ENCODE measurements at regions not wholly inside any gene's neighbourhood (a gene's known extent, or its start where the extent isn't known, plus 50 kb on each side); places are given as distances from the start of the nearest gene placed in this dataset.
A peak's percentile ranks its signal among the peaks of the same experiment; 100 is the strongest.
"Not testable (repeated sequence)": the region's sequence is repeated elsewhere in the genome, so short reads cannot be mapped to it uniquely, and the experiment has no call there.

DNA sequence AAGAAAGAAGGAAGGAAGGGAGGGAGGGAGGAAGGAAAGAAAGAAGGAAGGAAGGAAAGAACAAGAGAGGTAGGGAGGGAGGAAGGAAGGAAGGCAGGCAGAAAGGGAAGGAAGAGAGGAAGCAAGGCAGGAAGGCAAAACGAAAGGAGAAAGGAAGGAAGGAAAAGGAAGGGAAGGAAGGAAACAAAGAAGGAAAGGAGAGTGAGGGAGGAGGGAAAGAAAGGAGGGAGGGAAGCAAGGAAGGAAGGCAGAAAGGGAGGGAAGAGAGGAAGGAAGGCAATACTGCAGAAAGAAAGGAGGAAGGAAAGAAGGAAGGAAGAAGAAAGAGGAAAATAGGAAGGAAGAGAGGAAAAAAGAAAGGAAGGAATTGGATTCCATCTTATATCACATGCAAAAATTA is 1303.1 kb upstream of the TMEM132C start:
- H3K4me3 ChIP-seq (ENCODE audit: low read length): no peak overlapping the region
- no peak for DNase-seq (ENCODE audit: low read depth, low spot score)

DNA sequence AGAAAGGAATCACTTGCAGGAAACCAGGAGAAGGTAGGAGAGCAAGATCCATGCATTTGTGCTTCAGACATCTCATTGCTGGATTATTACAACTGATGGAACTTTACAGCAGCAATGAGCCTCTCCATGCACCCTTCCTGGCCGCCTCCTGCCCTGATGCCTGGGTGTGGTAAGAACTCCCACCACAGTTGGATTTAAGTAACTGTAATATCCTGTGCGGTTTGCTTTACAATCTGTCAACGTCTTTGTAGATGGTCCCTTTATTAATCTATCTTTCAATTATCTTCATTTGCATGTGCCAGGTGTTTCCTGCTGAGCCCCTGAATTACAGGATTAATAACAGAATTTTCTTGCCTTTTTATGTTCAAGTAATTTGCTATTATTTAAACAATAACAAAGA is 1300.5 kb upstream of the TMEM132C start:
- peak; percentile 84 for DNase-seq (ENCODE audit: low read depth, low spot score)
- peak overlapping the region; percentile 26 for H3K4me3 ChIP-seq (ENCODE audit: low read length)

GRCh38 chr12:126967152-126967551 is 1299.8 kb upstream of the TMEM132C start:
- DNase-seq (ENCODE audit: low read depth, low spot score): peak; percentile 62
- peak overlapping the region; percentile 26 for H3K4me3 ChIP-seq (ENCODE audit: low read length)

GRCh38 chr12:126974779-126975178 is 1292.2 kb upstream of the TMEM132C start:
- no peak for DNase-seq (ENCODE audit: low read depth, low spot score)
- no peak overlapping the region for H3K4me3 ChIP-seq (ENCODE audit: low read length)

DNA sequence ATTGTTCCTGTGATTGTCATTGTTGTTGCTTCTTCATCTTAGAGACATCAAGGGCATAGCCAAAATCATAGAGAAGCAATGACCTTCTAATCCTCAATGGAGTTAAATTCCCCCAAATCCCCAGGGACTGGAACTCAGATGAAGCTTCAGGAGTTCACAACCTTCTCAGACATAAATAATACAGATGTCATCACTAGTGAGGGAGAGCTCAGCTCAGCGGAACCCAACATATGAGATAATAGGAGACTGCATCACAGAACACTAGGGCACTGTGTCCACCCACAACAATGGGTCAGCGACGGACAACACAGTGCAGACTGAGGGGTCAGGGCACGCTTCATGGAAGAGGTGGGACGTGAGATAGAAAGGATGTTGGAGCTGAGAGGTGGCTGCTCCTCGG is 1290.4 kb upstream of the TMEM132C start:
- DNase-seq (ENCODE audit: low read depth, low spot score): no peak
- H3K4me3 ChIP-seq (ENCODE audit: low read length): no peak overlapping the region

- H3K4me3 ChIP-seq (ENCODE audit: low read length); DNase-seq (ENCODE audit: low read depth, low spot score): not testable (repeated sequence)
Observed at GRCh38 chr12:126979564-126979963, 1287.4 kb upstream of the TMEM132C start.

DNA sequence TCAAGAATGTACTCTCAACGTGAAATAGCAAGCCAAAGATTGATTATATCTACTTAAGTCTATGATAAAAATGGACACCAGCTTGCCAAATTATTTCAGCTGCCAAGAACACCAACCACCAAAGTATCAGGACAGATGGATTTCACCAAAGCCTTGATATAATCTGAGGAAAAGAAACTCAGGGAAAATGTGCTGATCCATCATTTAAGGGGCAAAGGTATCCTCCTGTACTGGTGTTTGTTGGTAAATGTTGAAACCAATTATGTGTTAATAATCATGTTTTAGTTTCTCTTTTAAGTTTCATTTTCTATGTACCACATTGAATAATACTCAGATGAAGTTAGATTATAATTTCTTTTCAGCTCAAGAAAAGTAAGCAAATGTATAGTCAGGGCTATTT is 1284.3 kb upstream of the TMEM132C start:
- no peak overlapping the region for H3K4me3 ChIP-seq (ENCODE audit: low read length)
- no peak for DNase-seq (ENCODE audit: low read depth, low spot score)

DNA sequence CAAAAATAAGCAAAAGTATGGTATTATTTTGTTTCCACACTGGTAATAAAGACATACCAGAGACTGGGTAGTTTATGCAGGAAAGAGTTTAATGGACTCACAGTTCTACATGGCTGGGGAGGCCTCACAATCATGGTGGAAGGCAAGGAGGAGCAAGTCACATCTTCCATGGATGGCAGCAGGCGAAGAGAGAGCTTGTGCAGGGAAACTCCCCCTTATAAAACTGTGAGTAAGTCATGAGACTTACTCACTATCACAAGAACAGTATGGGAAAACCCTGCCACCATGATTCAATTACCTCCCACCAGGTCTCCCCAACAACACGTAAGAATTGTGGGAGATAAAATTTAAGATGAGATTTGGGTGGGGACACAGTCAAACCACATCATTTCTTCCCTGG is 1283.2 kb upstream of the TMEM132C start:
- not testable (repeated sequence) for DNase-seq (ENCODE audit: low read depth, low spot score); H3K4me3 ChIP-seq (ENCODE audit: low read length)

DNA sequence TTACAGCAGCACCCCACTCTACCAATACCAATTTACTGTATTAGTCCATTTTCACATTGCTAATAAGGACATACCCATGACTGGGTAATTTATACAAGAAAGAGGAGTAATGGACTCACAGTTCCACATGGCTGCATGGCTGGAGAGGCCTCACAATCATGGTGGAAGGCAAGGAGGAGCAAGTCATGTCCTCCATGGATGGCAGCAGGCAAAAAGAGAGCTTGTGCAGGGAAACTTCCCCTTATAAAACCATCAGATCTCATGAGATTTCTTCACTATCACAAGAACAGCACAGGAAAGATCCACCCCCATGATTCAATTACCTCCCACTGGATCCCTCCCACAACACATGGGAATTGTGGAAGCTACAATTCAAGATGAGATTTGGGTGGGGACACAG is 1281.3 kb upstream of the TMEM132C start:
- H3K4me3 ChIP-seq (ENCODE audit: low read length); DNase-seq (ENCODE audit: low read depth, low spot score): not testable (repeated sequence)

DNA sequence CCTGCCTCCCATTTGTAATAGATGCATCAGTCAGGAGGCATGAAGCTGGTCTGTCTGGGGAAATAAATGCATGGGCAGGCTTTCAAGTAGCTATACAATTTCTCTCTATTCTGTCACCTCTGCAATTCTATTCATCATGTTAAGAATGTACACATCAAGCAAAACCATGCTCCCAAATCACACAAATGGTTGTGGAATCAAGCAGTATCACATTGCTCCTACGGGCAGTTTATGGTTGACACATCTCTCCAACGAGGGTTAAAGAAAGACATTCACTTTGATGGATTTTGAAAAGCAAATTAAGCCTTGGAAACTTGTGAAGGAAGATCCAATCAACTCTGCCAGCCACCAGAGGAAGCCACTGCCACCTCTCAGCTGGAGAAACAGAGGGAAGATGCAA is 1277.4 kb upstream of the TMEM132C start:
- no peak overlapping the region for H3K4me3 ChIP-seq (ENCODE audit: low read length)
- DNase-seq (ENCODE audit: low read depth, low spot score): no peak

- H3K4me3 ChIP-seq (ENCODE audit: low read length): no peak overlapping the region
- no peak for DNase-seq (ENCODE audit: low read depth, low spot score)
Observed at GRCh38 chr12:126993898-126994297, 1273.1 kb upstream of the TMEM132C start.

DNA sequence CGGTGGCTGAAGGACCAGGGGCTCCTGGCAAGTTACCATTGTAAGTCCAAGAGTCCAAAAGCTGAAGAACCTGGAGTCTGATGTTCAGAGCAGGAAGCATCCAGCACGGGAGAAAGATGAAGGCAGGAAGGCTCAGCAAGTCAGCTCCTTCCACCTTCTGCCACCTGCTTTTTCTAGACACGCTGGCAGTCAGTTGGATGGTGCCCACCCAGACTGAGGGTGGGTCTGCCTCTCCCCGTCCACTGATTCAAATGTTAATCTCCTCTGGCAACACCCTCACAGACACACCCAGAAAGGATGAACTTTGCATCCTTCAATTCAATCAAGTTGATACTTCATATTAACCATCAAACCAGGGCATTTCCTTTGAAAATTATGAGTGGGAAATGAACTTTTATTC is 1272.4 kb upstream of the TMEM132C start:
- no peak overlapping the region for H3K4me3 ChIP-seq (ENCODE audit: low read length)
- no peak for DNase-seq (ENCODE audit: low read depth, low spot score)

GRCh38 chr12:126998031-126998430 is 1268.9 kb upstream of the TMEM132C start:
- no peak for DNase-seq (ENCODE audit: low read depth, low spot score)
- H3K4me3 ChIP-seq (ENCODE audit: low read length): no peak overlapping the region

DNA sequence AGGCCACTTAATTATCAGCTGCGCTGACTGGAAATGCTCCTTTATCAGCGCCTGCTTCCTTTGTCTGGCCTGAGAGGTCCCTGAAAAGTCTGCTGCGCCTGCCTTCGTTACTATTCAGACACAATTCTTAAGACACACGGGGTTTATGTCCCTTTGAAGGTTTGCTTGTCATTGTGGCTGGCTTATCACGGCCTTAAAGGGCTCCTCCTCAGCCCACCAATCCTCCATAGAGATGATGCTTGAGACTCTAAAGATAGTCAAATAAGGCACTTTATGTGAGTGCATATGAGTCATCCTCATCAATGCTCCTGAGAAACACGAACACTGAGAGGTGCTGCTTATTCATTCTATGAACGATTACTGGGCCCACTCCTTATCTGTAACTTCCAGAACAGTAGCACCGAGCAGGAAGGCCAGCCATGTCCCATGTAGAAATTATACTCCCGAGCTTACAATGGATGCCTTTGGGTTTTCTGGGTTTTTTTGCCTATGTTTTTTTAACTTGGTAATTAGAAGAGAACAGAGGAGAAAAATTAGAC is 1268.2 kb upstream of the TMEM132C start:
- DNase-seq (ENCODE audit: low read depth, low spot score): no peak
- no peak overlapping the region for H3K4me3 ChIP-seq (ENCODE audit: low read length)

DNA sequence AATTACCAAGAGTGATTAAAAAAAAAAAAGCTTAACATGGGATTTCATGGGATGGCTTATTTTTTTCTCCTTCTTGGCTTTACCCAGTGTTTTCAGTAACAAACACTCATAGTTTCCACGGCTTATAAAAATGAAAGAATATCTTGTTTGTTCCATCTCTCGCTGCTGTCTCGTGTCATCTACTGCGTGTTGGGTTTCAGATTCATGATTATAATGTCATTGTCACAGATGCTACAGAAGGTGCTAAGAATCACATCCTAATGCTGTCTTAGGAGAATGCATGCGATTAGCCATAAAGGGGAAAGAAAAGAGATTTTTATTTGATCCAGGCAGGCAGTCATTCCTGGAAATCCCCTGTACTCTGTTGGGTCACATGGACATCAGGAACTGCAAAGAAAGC is 1267.6 kb upstream of the TMEM132C start:
- DNase-seq (ENCODE audit: low read depth, low spot score): no peak
- no peak overlapping the region for H3K4me3 ChIP-seq (ENCODE audit: low read length)

DNA sequence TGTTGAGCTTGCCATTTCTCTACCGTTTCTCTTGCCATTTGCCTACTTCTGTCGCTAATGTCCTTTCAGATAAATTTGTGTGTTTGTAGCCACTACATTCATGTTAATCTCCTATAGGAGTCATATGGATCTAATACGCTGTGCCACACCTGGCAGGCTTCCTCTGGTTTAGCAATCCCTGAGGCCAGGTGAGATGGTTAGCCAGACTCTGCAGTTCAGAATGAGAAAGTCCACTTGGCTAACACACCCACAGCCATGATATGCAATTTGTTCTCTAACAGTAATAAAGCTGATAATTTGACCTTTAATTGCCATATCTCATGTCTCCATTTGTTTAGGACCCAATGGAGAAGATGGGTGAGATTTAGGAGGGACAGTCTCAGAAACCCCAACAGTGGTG is 1261.6 kb upstream of the TMEM132C start:
- no peak for DNase-seq (ENCODE audit: low read depth, low spot score)
- H3K4me3 ChIP-seq (ENCODE audit: low read length): no peak overlapping the region

GRCh38 chr12:127006972-127007371 is 1260.0 kb upstream of the TMEM132C start:
- DNase-seq (ENCODE audit: low read depth, low spot score): no peak
- no peak overlapping the region for H3K4me3 ChIP-seq (ENCODE audit: low read length)

DNA sequence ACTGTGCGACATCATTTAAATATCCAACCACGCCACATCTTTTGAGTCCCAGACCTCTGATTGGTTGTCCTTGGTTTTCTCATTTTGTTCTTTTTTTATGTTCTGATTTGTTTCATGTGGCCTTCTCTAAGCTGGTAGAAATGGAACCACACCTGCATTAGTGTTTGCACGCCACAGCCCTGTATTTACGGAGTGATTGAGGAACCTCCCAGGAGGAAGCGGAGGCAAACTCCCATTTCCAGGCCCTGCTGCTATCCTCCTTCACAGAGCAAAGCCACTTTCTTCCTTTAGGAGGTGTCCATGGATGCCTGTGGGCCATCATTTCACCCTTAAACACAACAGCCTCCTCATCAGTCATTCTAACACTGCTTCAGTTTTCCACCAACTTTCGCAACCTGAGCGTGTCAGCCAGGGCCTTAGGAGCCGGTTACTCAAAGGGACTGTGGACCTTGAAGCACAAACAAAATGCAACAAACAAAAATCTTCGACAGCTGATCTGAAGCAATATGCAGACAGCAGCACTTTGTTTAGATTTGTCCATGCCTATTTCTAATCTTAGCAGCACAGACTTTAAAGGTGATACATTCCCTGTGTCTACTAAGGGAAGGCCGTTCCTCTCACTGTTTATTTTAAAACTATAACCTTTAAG is 1258.1 kb upstream of the TMEM132C start:
- no peak overlapping the region for H3K4me3 ChIP-seq (ENCODE audit: low read length)
- DNase-seq (ENCODE audit: low read depth, low spot score): no peak

- H3K4me3 ChIP-seq (ENCODE audit: low read length): no peak overlapping the region
- no peak for DNase-seq (ENCODE audit: low read depth, low spot score)
Observed at GRCh38 chr12:127012109-127012508, 1254.9 kb upstream of the TMEM132C start.

- no peak overlapping the region for H3K4me3 ChIP-seq (ENCODE audit: low read length)
- no peak for DNase-seq (ENCODE audit: low read depth, low spot score)
Observed at GRCh38 chr12:127013197-127013596, 1253.8 kb upstream of the TMEM132C start.

DNA sequence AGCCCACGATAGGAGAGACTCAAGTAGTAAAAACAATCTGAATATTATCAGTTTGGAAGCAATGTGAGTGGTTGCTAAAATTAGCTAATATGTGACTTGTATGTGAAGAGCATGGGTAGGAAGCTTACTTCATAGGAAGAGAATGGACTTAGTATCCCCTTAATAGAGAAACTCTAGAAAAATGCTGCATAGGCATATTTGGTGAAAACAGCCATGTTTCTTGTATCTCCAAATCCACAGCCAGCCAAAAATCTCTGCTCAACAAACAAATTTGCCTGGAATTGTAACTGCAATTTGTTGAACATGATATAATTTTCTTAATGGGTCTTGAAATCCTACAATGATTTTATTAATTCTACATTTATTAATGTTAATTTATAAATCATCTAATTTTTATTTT is 1252.9 kb upstream of the TMEM132C start:
- DNase-seq (ENCODE audit: low read depth, low spot score): no peak
- H3K4me3 ChIP-seq (ENCODE audit: low read length): no peak overlapping the region

Measured in Jurkat, Clone E6-1 (cell line).